Liver (tissue), 8 donors: ENCODE measurements at regions not wholly inside any gene's neighbourhood (a gene's known extent, or its start where the extent isn't known, plus 50 kb on each side); places are given as distances from the start of the nearest gene placed in this dataset.

ENCODE experiments used
- DNase-seq: peaks from one replicate; pipeline ENCODE4 v3.0.0-alpha.2; 2017; ENCODE audit warnings: low spot score
- H3K27ac ChIP-seq, 2 donors: one replicate each; pipeline ENCODE4 v1.7.0; 2013; ENCODE audit warnings: inconsistent platforms in 2 of 2, low read length in 2 of 2, control low read depth in 1 of 2, low read depth in 1 of 2, mild to moderate bottlenecking in 1 of 2
- H3K27me3 ChIP-seq, 4 donors: one replicate each; pipeline versions ENCODE4 v1.6.1 to v1.7.0; 2013; ENCODE audit warnings: low read length in 3 of 4, inconsistent platforms in 1 of 4, mild to moderate bottlenecking in 1 of 4, moderate library complexity in 1 of 4; ENCODE audit not compliant: control insufficient read depth in 4 of 4, insufficient read depth in 4 of 4
- H3K36me3 ChIP-seq, 4 donors: one replicate each; pipeline versions ENCODE4 v1.6.1 to v1.7.0; 2013; ENCODE audit warnings: low read length in 3 of 4, mild to moderate bottlenecking in 3 of 4, low read depth in 1 of 4, moderate library complexity in 1 of 4; ENCODE audit not compliant: control insufficient read depth in 4 of 4, insufficient read depth in 3 of 4
- H3K4me1 ChIP-seq, 4 donors: one replicate each; pipeline versions ENCODE4 v1.6.1 to v1.7.0; 2013; ENCODE audit warnings: low read length in 3 of 4, mild to moderate bottlenecking in 3 of 4, moderate library complexity in 1 of 4; ENCODE audit not compliant: control insufficient read depth in 4 of 4, insufficient read depth in 4 of 4
- H3K4me3 ChIP-seq, 3 donors: one replicate each; pipeline versions ENCODE4 v1.6.1 to v1.7.0; 2013; ENCODE audit warnings: low read length in 3 of 3, control low read depth in 1 of 3, low read depth in 1 of 3, mild to moderate bottlenecking in 1 of 3
- H3K9ac ChIP-seq, 2 donors: one replicate each; pipeline ENCODE4 v1.7.0; 2013; ENCODE audit warnings: low read length in 2 of 2, mild to moderate bottlenecking in 2 of 2, moderate library complexity in 2 of 2, control low read depth in 1 of 2, low read depth in 1 of 2
- H3K9me3 ChIP-seq, 4 donors: one replicate each; pipeline versions ENCODE4 v1.6.1 to v1.7.0; 2013; ENCODE audit warnings: low read length in 3 of 4; ENCODE audit not compliant: control insufficient read depth in 4 of 4
- ATF3 ChIP-seq: IDR thresholded peaks from 2 replicates; pipeline ENCODE4 v1.6.1; 2016; ENCODE audit warnings: antibody characterized with exemption
- CTCF ChIP-seq: fragments of 150-350 bp; IDR thresholded peaks from 2 replicates; pipeline ENCODE4 v1.5.1; 2017; ENCODE audit warnings: improper control_type of control experiment, low read depth, low read length; ENCODE audit not compliant: missing input control
- EGR1 ChIP-seq, 2 donors: IDR thresholded peaks; 2 replicates each; pipeline ENCODE4 v1.6.1; 2016 to 2018; ENCODE audit warnings: antibody characterized with exemption in 2 of 2, low read depth in 2 of 2
- FOXA1 ChIP-seq: IDR thresholded peaks from 2 replicates; pipeline ENCODE4 v1.6.1; 2016; ENCODE audit warnings: antibody characterized with exemption
- FOXA2 ChIP-seq: IDR thresholded peaks from 2 replicates; pipeline ENCODE4 v1.6.1; 2016; ENCODE audit warnings: antibody characterized with exemption
- GABPA ChIP-seq, 2 donors: IDR thresholded peaks in 1 of 2; conservative IDR thresholded peaks in 1 of 2; 2 replicates each; pipeline ENCODE4 v1.6.1; 2016; ENCODE audit warnings: antibody characterized with exemption in 2 of 2, mild to moderate bottlenecking in 1 of 2, moderate library complexity in 1 of 2
- HNF4A ChIP-seq, 2 donors: conservative IDR thresholded peaks; 2 replicates each; pipeline ENCODE4 v1.6.1; 2016; ENCODE audit warnings: antibody characterized with exemption in 2 of 2, mild to moderate bottlenecking in 2 of 2
- HNF4G ChIP-seq: IDR thresholded peaks from 2 replicates; pipeline ENCODE4 v1.6.1; 2016; ENCODE audit warnings: antibody characterized with exemption
- JUND ChIP-seq, 2 donors: IDR thresholded peaks; 2 replicates each; pipeline ENCODE4 v1.6.1; 2016; ENCODE audit warnings: antibody characterized with exemption in 2 of 2
- MAX ChIP-seq: IDR thresholded peaks from 2 replicates; pipeline ENCODE4 v1.6.1; 2016; ENCODE audit warnings: antibody characterized with exemption
- NR2F2 ChIP-seq: IDR thresholded peaks from 2 replicates; pipeline ENCODE4 v1.6.1; 2016; ENCODE audit warnings: antibody characterized with exemption
- RAD21 ChIP-seq, 2 donors: IDR thresholded peaks; 2 replicates each; pipeline ENCODE4 v1.6.1; 2016; ENCODE audit warnings: antibody characterized with exemption in 2 of 2, mild to moderate bottlenecking in 2 of 2
- REST ChIP-seq: IDR thresholded peaks from 2 replicates; pipeline ENCODE4 v1.6.1; 2016; ENCODE audit warnings: antibody characterized with exemption, mild to moderate bottlenecking
- RXRA ChIP-seq, 2 donors: IDR thresholded peaks; 2 replicates each; pipeline ENCODE4 v1.6.1; 2017 to 2018; ENCODE audit warnings: antibody characterized with exemption in 2 of 2, mild to moderate bottlenecking in 1 of 2
- SP1 ChIP-seq: IDR thresholded peaks from 2 replicates; pipeline ENCODE4 v1.6.1; 2018; ENCODE audit warnings: antibody characterized with exemption, mild to moderate bottlenecking
- TAF1 ChIP-seq: conservative IDR thresholded peaks from 2 replicates; pipeline ENCODE4 v1.6.1; 2016; ENCODE audit warnings: antibody characterized with exemption, mild to moderate bottlenecking
- ZBTB33 ChIP-seq: IDR thresholded peaks from 2 replicates; pipeline ENCODE4 v1.6.1; 2016; ENCODE audit warnings: antibody characterized with exemption
- WGBS: extraction: QIAGEN DNeasy Blood & Tissue Kit; methylation state at CpG from one replicate; pipeline ENCODE4 v1.1.7; 2013; 5-methylcytosine and 5-hydroxymethylcytosine counted together
- donor health status: healthy.
- donor health status: healthy.
- donor health status: healthy.
- donor health status: healthy.
- donor health status: healthy.

GRCh38 chr4:189084671-189085070 lies 856.0 kb upstream of the FRG1 start:
- DNase-seq = no peak
- 67% methylated on average over 4 of the region's 4 CpGs for WGBS

More at GRCh38 chr4:189084671-189085070, 856.0 kb upstream of the FRG1 start:
- Histone ChIP-seq H3K36me3 (no peaks in the 10 kb centered on the region), H3K4me1 (no peaks in the 10 kb centered on the region), H3K4me3 (no peak overlapping the region), H3K27me3 (no peaks in the 10 kb centered on the region), H3K27ac (no peak overlapping the region), H3K9ac (no peak overlapping the region), H3K9me3 (no peaks in the 10 kb centered on the region)
- TF ChIP-seq GABPA (IDR thresholded peaks at IDR 0.05 in 1 of 2, conservative IDR thresholded peaks at IDR 0.05 in 1 of 2) = no peak
- TF ChIP-seq TAF1 = no peak
- no peak for TF ChIP-seq FOXA2
- no peak for TF ChIP-seq NR2F2
- TF ChIP-seq HNF4A (conservative IDR thresholded peaks at IDR 0.05) = no peak
- no peak for TF ChIP-seq REST
- TF ChIP-seq HNF4G = no peak
- TF ChIP-seq ZBTB33 = no peak
- TF ChIP-seq SP1 = no peak
- TF ChIP-seq CTCF = no peak
- no peak for TF ChIP-seq FOXA1
- TF ChIP-seq RAD21 (IDR thresholded peaks at IDR 0.05) = no peak
- no peak for TF ChIP-seq JUND (IDR thresholded peaks at IDR 0.05)
- TF ChIP-seq MAX = no peak
- no peak for TF ChIP-seq EGR1 (IDR thresholded peaks at IDR 0.05; ENCODE audit: low read depth in 2 of 2)
- no peak for TF ChIP-seq RXRA (IDR thresholded peaks at IDR 0.05)
- no peak for TF ChIP-seq ATF3
